Left lung (tissue), 4 donors: ENCODE measurements at regions not wholly inside any gene's neighbourhood (a gene's known extent, or its start where the extent isn't known, plus 50 kb on each side); places are given as distances from the start of the nearest gene placed in this dataset.

ENCODE experiments used
- ATAC-seq: fragments of 200-7000 bp; cut with Tn5 transposase; one replicate; pipeline ENCODE4 v1.9.1; 2020; ENCODE audit warnings: moderate library complexity
- DNase-seq, 4 donors: peaks; one replicate each; pipeline ENCODE4 v3.0.0-alpha.2; 2013 to 2020
- H3K27ac ChIP-seq, 2 donors: fragments of 200-600 bp; sonication (generic) in 1 of 2; one replicate each; pipeline versions ENCODE4 v1.5.0 to v1.8.0; 2020 to 2021
- H3K27me3 ChIP-seq, 2 donors: fragments of 200-600 bp; sonication (generic) in 1 of 2; one replicate each; pipeline versions ENCODE4 v1.5.0 to v1.8.0; 2020 to 2021
- H3K36me3 ChIP-seq, 2 donors: fragments of 200-600 bp; sonication (generic) in 1 of 2; one replicate each; pipeline versions ENCODE4 v1.5.0 to v1.8.0; 2020 to 2021
- H3K4me1 ChIP-seq, 2 donors: fragments of 200-600 bp; one replicate each; pipeline ENCODE4 v1.8.0; 2021
- H3K4me3 ChIP-seq, 2 donors: fragments of 200-600 bp; sonication (generic) in 1 of 2; one replicate each; pipeline versions ENCODE4 v1.5.0 to v1.8.0; 2020 to 2021; ENCODE audit warnings: mild to moderate bottlenecking in 1 of 2
- H3K9me3 ChIP-seq, 2 donors: fragments of 200-600 bp; sonication (generic) in 1 of 2; one replicate each; pipeline versions ENCODE4 v1.5.0 to v1.8.0; 2020 to 2021
- CTCF ChIP-seq, 2 donors: fragments of 200-600 bp; sonication (generic) in 1 of 2; IDR thresholded peaks; one replicate each; pipeline versions ENCODE4 v1.5.0 to v1.8.0; 2021; ENCODE audit warnings: antibody characterized with exemption in 2 of 2
- intact Hi-C, 2 donors: fragments of 100-400 bp; cut with DNase I; formaldehyde crosslinking; loops; one replicate each; pipeline versions ENCODE4 v1.11.2 to v1.14.2; 2022
- donor health status: DM: no; HTN: yes; CAD: no.
- donor health status: DM: no; HTN: no; CAD: no.

GRCh38 chr13:30370916-30371521 lies 51.3 kb upstream of the UBE2L5 start:
- no peak for TF ChIP-seq CTCF (IDR thresholded peaks at IDR 0.05)
- no peaks in the 10 kb centered on the region for H3K36me3 ChIP-seq
- no peaks in the 10 kb centered on the region for H3K9me3 ChIP-seq
- ATAC-seq (no peak), DNase-seq (no peak)
- no peak overlapping the region for H3K4me3 ChIP-seq
- no peaks in the 10 kb centered on the region for H3K27me3 ChIP-seq
- intact Hi-C loops = no loop called here
- no peaks in the 10 kb centered on the region for H3K4me1 ChIP-seq
- no peak overlapping the region for H3K27ac ChIP-seq

- no peaks in the 10 kb centered on the region for H3K9me3 ChIP-seq
- peaks cover 0 to 7% of the 10 kb centered on the region in 2 donors for H3K4me1 ChIP-seq
- intact Hi-C loops = no loop called here
- DNase-seq = peak in 1 of 4 donors; percentile 54
- H3K36me3 ChIP-seq = no peaks in the 10 kb centered on the region
- no peaks in the 10 kb centered on the region for H3K27me3 ChIP-seq
- H3K27ac ChIP-seq = peak overlapping the region in 1 of 2 donors; percentile 30
- peak; percentile 36 for ATAC-seq
- H3K4me3 ChIP-seq = no peak overlapping the region
- no peak for TF ChIP-seq CTCF (IDR thresholded peaks at IDR 0.05)
Observed at GRCh38 chr13:30371649-30372265, 50.5 kb upstream of the UBE2L5 start.
